Mesendoderm (in vitro differentiated cells): ENCODE measurements at regions not wholly inside any gene's neighbourhood (a gene's known extent, or its start where the extent isn't known, plus 50 kb on each side); places are given as distances from the start of the nearest gene placed in this dataset.

Experiments used
- DNase-seq: peaks from one replicate; pipeline ENCODE4 v3.0.0; 2013
- H2AK5ac ChIP-seq: 2 replicates; pipeline ENCODE4 v1.6.1; 2013; ENCODE audit warnings: low read length, inconsistent platforms
- H2BK120ac ChIP-seq: 2 replicates; pipeline ENCODE4 v1.6.1; 2013; ENCODE audit warnings: low read depth, mild to moderate bottlenecking, low read length, moderate library complexity, mixed read lengths
- H2BK15ac ChIP-seq: replicated peaks from 2 replicates; pipeline ENCODE4 v1.6.1; 2013; ENCODE audit warnings: low read depth, mild to moderate bottlenecking, moderate library complexity
- H2BK5ac ChIP-seq: 2 replicates; pipeline ENCODE4 v1.6.1; 2013; ENCODE audit warnings: low read length, inconsistent platforms
- H3K18ac ChIP-seq: 2 replicates; pipeline ENCODE4 v1.6.1; 2013; ENCODE audit warnings: mild to moderate bottlenecking, low read length, mixed read lengths
- H3K23ac ChIP-seq: one replicate; pipeline ENCODE4 v1.6.1; 2013; ENCODE audit warnings: low read length
- H3K27ac ChIP-seq: 2 replicates; pipeline ENCODE4 v1.5.1; 2013; ENCODE audit warnings: low read depth, mild to moderate bottlenecking, inconsistent platforms, low read length, moderate library complexity
- H3K27me3 ChIP-seq: 2 replicates; pipeline ENCODE4 v1.6.1; 2013; ENCODE audit warnings: low read length, control low read depth, mild to moderate bottlenecking, inconsistent platforms; ENCODE audit not compliant: insufficient read depth, poor library complexity
- H3K36me3 ChIP-seq: 2 replicates; pipeline ENCODE4 v1.6.1; 2013; ENCODE audit warnings: low read length, inconsistent platforms; ENCODE audit not compliant: control insufficient read depth, insufficient read depth
- H3K4ac ChIP-seq: one replicate; pipeline ENCODE4 v1.6.1; 2013; ENCODE audit warnings: low read depth, mild to moderate bottlenecking, low read length, moderate library complexity
- H3K4me1 ChIP-seq: 2 replicates; pipeline ENCODE4 v1.6.1; 2013; ENCODE audit warnings: low read depth, low read length, inconsistent platforms; ENCODE audit not compliant: control insufficient read depth
- H3K4me2 ChIP-seq: 2 replicates; pipeline ENCODE4 v1.6.1; 2013; ENCODE audit warnings: low read length
- H3K4me3 ChIP-seq: 2 replicates; pipeline ENCODE4 v1.5.1; 2013; ENCODE audit warnings: mild to moderate bottlenecking, low read length
- H3K56ac ChIP-seq: one replicate; pipeline ENCODE4 v1.6.1; 2013; ENCODE audit warnings: low read length
- H3K79me1 ChIP-seq: 2 replicates; pipeline ENCODE4 v1.6.1; 2013; ENCODE audit warnings: low read length, inconsistent platforms
- H3K79me2 ChIP-seq: 2 replicates; pipeline ENCODE4 v1.6.1; 2013; ENCODE audit warnings: mild to moderate bottlenecking, low read length; ENCODE audit not compliant: control insufficient read depth, insufficient read depth
- H3K9ac ChIP-seq: 2 replicates; pipeline ENCODE4 v1.6.1; 2013; ENCODE audit warnings: low read length, inconsistent platforms
- H4K5ac ChIP-seq: one replicate; pipeline ENCODE4 v1.6.1; 2013; ENCODE audit warnings: low read length
- H4K8ac ChIP-seq: one replicate; pipeline ENCODE4 v1.6.1; 2013; ENCODE audit warnings: low read depth, mild to moderate bottlenecking, control low read depth, low read length, moderate library complexity
- WGBS: extraction: QIAGEN DNeasy Blood & Tissue Kit; methylation state at CpG from one replicate; pipeline ENCODE4 v1.1.7; 2013; ENCODE audit warnings: low lambda C conversion rate, missing lambda C conversion rate; ENCODE audit not compliant: insufficient coverage; ENCODE audit errors: extremely low coverage; 5-methylcytosine and 5-hydroxymethylcytosine counted together

DNA sequence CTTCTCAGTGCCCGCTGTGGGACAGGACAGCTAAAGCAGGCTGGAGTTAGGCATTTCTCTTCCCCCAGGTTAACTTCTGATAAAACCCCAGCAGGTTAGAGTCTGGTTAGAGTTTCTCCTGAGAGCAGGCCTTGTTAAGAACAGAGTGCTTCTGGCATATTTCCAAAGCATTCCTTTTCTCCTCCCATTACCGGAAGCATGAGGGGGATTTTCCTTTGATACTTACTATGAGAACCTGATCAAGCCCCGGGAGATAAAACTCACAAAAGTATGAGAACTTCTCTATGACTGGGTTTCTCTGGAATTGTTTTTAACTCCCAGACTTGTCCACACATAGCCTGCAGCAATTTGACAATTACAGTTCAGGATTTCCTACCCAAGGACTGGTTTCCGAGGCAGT, 77.4 kb upstream of the MAST4 start:
- Histone ChIP-seq H3K9ac (no peak overlapping the region), H2BK5ac (no peak overlapping the region), H3K36me3 (no peaks in the 10 kb centered on the region), H3K18ac (no peak overlapping the region), H3K4me3 (no peak overlapping the region), H3K27me3 (no peaks in the 10 kb centered on the region), H2AK5ac (no peak overlapping the region), H2BK120ac (no peak overlapping the region), H4K5ac (no peak overlapping the region), H2BK15ac (no peak overlapping the region), H3K79me2 (no peaks in the 10 kb centered on the region), H3K27ac (no peak overlapping the region), H3K4ac (no peak overlapping the region), H3K79me1 (no peaks in the 10 kb centered on the region), H3K4me1 (no peaks in the 10 kb centered on the region), H3K23ac (no peak overlapping the region), H4K8ac (no peak overlapping the region), H3K56ac (no peak overlapping the region), H3K4me2 (no peak overlapping the region)
- no peak for DNase-seq
- no CpG with 5 or more reads among the region's 4 CpGs for WGBS

DNA sequence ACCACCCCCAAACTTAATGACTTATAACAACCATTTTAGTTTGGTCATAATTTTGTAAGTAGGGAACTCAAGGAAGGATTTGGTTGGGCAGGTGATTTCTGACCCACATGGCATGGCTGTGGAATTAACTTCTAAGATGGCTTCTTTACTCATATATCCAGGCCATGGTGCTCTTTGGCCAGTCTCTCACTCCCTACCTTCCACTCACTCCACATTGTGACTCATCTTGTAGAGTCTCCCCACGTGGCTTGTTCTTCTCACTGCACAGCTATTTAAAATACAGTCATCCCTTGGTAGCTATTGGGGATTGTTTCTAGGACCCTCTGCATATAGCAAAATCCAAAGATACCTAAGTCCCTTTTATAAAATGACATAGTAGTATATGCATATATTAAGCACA, 76.6 kb upstream of the MAST4 start:
- Histone ChIP-seq H2BK5ac (no peak overlapping the region), H3K27me3 (no peaks in the 10 kb centered on the region), H3K79me1 (no peaks in the 10 kb centered on the region), H2BK120ac (no peak overlapping the region), H3K36me3 (no peaks in the 10 kb centered on the region), H3K56ac (no peak overlapping the region), H2AK5ac (no peak overlapping the region), H3K4ac (no peak overlapping the region), H3K9ac (no peak overlapping the region), H3K4me1 (no peaks in the 10 kb centered on the region), H3K18ac (no peak overlapping the region), H4K8ac (no peak overlapping the region), H4K5ac (no peak overlapping the region), H3K4me2 (no peak overlapping the region), H3K4me3 (no peak overlapping the region), H2BK15ac (no peak overlapping the region), H3K79me2 (no peaks in the 10 kb centered on the region), H3K23ac (no peak overlapping the region), H3K27ac (no peak overlapping the region)
- WGBS: no CpG with 5 or more reads among the region's 1 CpG
- DNase-seq: no peak

DNA sequence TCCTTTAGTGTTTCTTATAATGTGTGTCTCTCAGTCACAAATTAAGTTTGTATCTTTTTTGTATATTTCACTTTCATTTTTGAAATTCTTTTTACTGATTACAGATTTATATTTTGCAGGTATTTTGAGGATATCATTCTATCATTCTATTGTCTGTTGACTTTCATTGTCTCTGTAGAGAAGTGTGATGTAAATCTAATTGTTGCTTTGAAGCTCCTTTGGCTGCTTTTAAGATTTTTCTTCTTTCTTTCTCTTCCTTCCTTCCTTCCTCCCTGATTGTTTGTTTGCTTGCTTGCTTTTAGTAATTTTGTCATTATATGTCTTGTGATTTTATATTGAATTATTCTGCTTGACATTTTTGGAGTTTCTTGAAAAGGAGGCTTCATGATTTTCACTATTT, 75.3 kb upstream of the MAST4 start:
- Histone ChIP-seq H3K79me1 (no peaks in the 10 kb centered on the region), H3K4me1 (no peaks in the 10 kb centered on the region), H3K9ac (no peak overlapping the region), H3K36me3 (no peaks in the 10 kb centered on the region), H2AK5ac (no peak overlapping the region), H3K79me2 (no peaks in the 10 kb centered on the region), H3K27me3 (no peaks in the 10 kb centered on the region), H3K4ac (no peak overlapping the region), H3K4me3 (no peak overlapping the region), H4K5ac (no peak overlapping the region), H3K23ac (no peak overlapping the region), H3K4me2 (no peak overlapping the region), H2BK15ac (no peak overlapping the region), H3K18ac (no peak overlapping the region), H3K27ac (no peak overlapping the region), H3K56ac (no peak overlapping the region), H2BK120ac (no peak overlapping the region), H4K8ac (no peak overlapping the region), H2BK5ac (no peak overlapping the region)
- DNase-seq: no peak

DNA sequence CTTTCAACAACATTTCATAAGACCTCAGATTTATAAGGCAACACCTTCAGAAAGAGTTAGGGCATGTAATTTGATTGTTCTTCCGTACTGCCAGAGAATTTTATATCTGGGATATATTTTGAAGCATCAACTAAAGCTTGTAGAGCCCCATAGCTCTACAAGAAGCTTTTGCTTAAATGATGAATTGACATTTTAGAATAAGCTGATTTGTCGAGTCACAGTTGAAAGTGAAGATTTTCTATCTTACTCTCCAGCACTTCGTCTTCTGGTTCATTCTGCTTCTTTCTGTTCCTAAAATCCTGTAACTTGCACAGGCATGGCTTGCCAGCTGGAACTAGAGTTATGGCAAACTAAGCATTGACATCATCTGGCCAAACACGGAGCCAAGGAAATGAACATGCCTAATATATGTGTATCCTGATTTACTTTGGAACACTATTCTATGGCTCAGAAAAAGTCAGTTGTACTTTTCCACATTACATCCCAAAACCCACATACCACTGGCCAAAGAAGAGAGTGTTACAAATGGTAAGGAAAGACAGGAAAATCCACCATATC, 68.6 kb upstream of the MAST4 start:
- H4K5ac ChIP-seq: no peak overlapping the region

DNA sequence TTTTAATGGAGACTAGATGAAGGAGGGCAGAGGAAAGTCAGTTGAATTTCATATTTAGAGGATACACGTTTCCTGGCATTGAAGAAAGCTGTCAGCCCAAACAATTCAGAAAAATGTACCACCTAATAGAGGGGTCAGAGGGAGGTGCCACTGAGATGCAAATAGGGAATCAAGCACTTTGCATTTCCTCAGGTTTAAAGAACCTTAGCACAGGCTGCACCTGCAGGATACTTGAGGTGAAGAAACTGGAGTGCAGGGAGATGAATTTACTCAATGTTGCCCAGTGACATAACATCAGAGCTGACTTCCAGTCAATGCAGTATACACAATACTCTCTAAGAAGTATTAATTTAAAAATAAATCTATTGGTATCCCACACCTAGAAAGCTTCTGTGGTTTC, 67.0 kb upstream of the MAST4 start:
- no CpG with 5 or more reads among the region's 1 CpG for WGBS
- H3K23ac ChIP-seq: no peak overlapping the region
- no peak overlapping the region for H2BK120ac ChIP-seq
- H3K79me1 ChIP-seq: no peaks in the 10 kb centered on the region
- H3K9ac ChIP-seq: no peak overlapping the region
- H3K27me3 ChIP-seq: no peaks in the 10 kb centered on the region
- H4K8ac ChIP-seq: no peak overlapping the region
- no peaks in the 10 kb centered on the region for H3K79me2 ChIP-seq
- H2BK5ac ChIP-seq: no peak overlapping the region
- no peak overlapping the region for H3K4ac ChIP-seq
- no peak overlapping the region for H3K4me3 ChIP-seq
- H3K4me2 ChIP-seq: no peak overlapping the region
- no peak overlapping the region for H3K18ac ChIP-seq
- H2BK15ac ChIP-seq: no peak overlapping the region
- H4K5ac ChIP-seq: no peak overlapping the region
- H2AK5ac ChIP-seq: no peak overlapping the region
- no peak overlapping the region for H3K56ac ChIP-seq
- no peak for DNase-seq
- no peaks in the 10 kb centered on the region for H3K4me1 ChIP-seq
- H3K27ac ChIP-seq: no peak overlapping the region
- no peaks in the 10 kb centered on the region for H3K36me3 ChIP-seq

More for the DNA sequence above, 68.6 kb upstream of the MAST4 start:
- Histone ChIP-seq H3K36me3 (no peaks in the 10 kb centered on the region), H2BK5ac (no peak overlapping the region), H3K9ac (no peak overlapping the region), H3K4me2 (no peak overlapping the region), H3K23ac (no peak overlapping the region), H3K27me3 (no peaks in the 10 kb centered on the region), H3K18ac (no peak overlapping the region), H3K4ac (no peak overlapping the region), H2BK15ac (no peak overlapping the region), H3K79me2 (no peaks in the 10 kb centered on the region), H3K4me3 (no peak overlapping the region), H3K79me1 (no peaks in the 10 kb centered on the region), H4K8ac (no peak overlapping the region), H3K4me1 (no peaks in the 10 kb centered on the region), H2BK120ac (no peak overlapping the region), H2AK5ac (no peak overlapping the region), H3K27ac (no peak overlapping the region), H3K56ac (no peak overlapping the region)
- DNase-seq: no peak
- WGBS: no CpG with 5 or more reads among the region's 4 CpGs

DNA sequence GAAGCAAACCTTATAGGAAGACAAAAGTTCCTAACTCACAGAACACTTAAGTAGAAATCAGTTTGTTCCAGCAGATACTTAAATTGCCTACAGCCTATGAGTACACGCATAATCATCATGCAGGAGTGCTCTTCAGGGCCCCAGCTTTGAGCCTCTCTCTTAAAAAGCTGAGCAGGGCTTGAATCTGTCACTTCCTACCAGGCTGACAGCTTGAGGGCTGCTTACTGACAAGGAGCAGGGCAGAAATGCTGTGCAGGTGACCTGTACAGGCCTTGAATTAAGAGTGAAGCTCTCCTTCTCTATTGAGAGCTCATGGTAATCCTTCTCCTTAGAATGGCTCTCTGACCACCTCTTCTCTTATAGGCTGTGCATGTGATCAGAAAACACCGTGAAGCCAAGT, 66.5 kb upstream of the MAST4 start:
- no peak overlapping the region for H4K5ac ChIP-seq
- H2AK5ac ChIP-seq: no peak overlapping the region
- no peak overlapping the region for H3K9ac ChIP-seq
- no CpG with 5 or more reads among the region's 2 CpGs for WGBS
- no peaks in the 10 kb centered on the region for H3K27me3 ChIP-seq
- no peaks in the 10 kb centered on the region for H3K36me3 ChIP-seq
- no peak overlapping the region for H4K8ac ChIP-seq
- no peaks in the 10 kb centered on the region for H3K79me1 ChIP-seq
- no peak overlapping the region for H3K18ac ChIP-seq
- no peak for DNase-seq
- no peak overlapping the region for H3K27ac ChIP-seq
- no peak overlapping the region for H3K4ac ChIP-seq
- no peak overlapping the region for H3K56ac ChIP-seq
- H3K4me3 ChIP-seq: no peak overlapping the region
- no peaks in the 10 kb centered on the region for H3K4me1 ChIP-seq
- H2BK120ac ChIP-seq: no peak overlapping the region
- no peak overlapping the region for H3K4me2 ChIP-seq
- H3K79me2 ChIP-seq: no peaks in the 10 kb centered on the region
- H3K23ac ChIP-seq: no peak overlapping the region
- H2BK15ac ChIP-seq: no peak overlapping the region
- no peak overlapping the region for H2BK5ac ChIP-seq
